IMR-90 (cell line): ENCODE measurements at regions not wholly inside any gene's neighbourhood (a gene's known extent, or its start where the extent isn't known, plus 50 kb on each side); places are given as distances from the start of the nearest gene placed in this dataset.
A peak's percentile ranks its signal among the peaks of the same experiment; 100 is the strongest.

Experiments
- ATAC-seq: fragments of 200-7000 bp; cut with Tn5 transposase; 2 replicates; pipeline ENCODE4 v1.9.1; 2020; ENCODE audit warnings: low read depth, mild to moderate bottlenecking, moderate library complexity
- BruUV-seq: library from RNA; stranded (reverse); fragments of 400-500 nt; replicated peaks from 2 replicates; lab custom pipeline; 2021; lab: Mats Ljungman, UMichigan
- CTCF ChIA-PET: fragments of 300-600 bp; formaldehyde crosslinking; extraction: SDS; loops from one replicate; lab custom pipeline; 2021; ENCODE audit warnings: antibody characterized with exemption; lab: Yijun Ruan, JAX
- POLR2A ChIA-PET: fragments of 300-600 bp; sonication (Branson Sonifier 250); formaldehyde crosslinking; loops from one replicate; lab custom pipeline; 2022; ENCODE audit warnings: antibody characterized with exemption; ENCODE audit not compliant: unreplicated experiment; lab: Charles Lee
- DNase-seq: peaks from one replicate; pipeline ENCODE4 v3.0.0; 2013
- H2AFZ ChIP-seq: replicated peaks from 2 replicates; pipeline ENCODE3; 2013; ENCODE audit warnings: low read length, mild to moderate bottlenecking; ENCODE audit not compliant: poor library complexity
- H2AK5ac ChIP-seq: 2 replicates; pipeline ENCODE4 v1.6.1; 2013; ENCODE audit warnings: low read depth, low read length, inconsistent platforms
- H2AK9ac ChIP-seq: replicated peaks from 2 replicates; pipeline ENCODE3; 2013; ENCODE audit warnings: mild to moderate bottlenecking, low read depth, low read length, moderate library complexity; ENCODE audit not compliant: poor library complexity
- H2BK120ac ChIP-seq: 2 replicates; pipeline ENCODE4 v1.6.1; 2013; ENCODE audit warnings: low read depth, low read length, inconsistent platforms
- H2BK15ac ChIP-seq: 3 replicates; pipeline ENCODE4 v1.6.1; 2013; ENCODE audit warnings: low read depth, low read length, inconsistent platforms
- H2BK20ac ChIP-seq: 2 replicates; pipeline ENCODE4 v1.6.1; 2013; ENCODE audit warnings: low read depth, mild to moderate bottlenecking, inconsistent platforms, low read length, moderate library complexity
- H2BK5ac ChIP-seq: 2 replicates; pipeline ENCODE4 v1.6.1; 2013; ENCODE audit warnings: mild to moderate bottlenecking, low read depth, low read length, inconsistent platforms; ENCODE audit not compliant: poor library complexity, severe bottlenecking
- H3K14ac ChIP-seq: replicated peaks from 2 replicates; pipeline ENCODE4 v1.6.1; 2013; ENCODE audit warnings: low read depth, low read length, inconsistent platforms
- H3K18ac ChIP-seq: 2 replicates; pipeline ENCODE4 v1.6.1; 2013; ENCODE audit warnings: low read depth, low read length, control low read depth
- H3K23ac ChIP-seq: 2 replicates; pipeline ENCODE4 v1.6.1; 2013; ENCODE audit warnings: low read depth, low read length, inconsistent platforms
- H3K27ac ChIP-seq: 2 replicates; pipeline ENCODE4 v1.5.1; 2013; ENCODE audit warnings: mild to moderate bottlenecking, control low read depth, low read length; ENCODE audit not compliant: insufficient read depth
- H3K27me3 ChIP-seq: 2 replicates; pipeline ENCODE4 v1.6.1; 2013; ENCODE audit warnings: low read length; ENCODE audit not compliant: control insufficient read depth, insufficient read depth
- H3K36me3 ChIP-seq: 2 replicates; pipeline ENCODE4 v1.6.1; 2013; ENCODE audit warnings: low read length, mixed read lengths; ENCODE audit not compliant: control insufficient read depth, insufficient read depth
- H3K4ac ChIP-seq: 2 replicates; pipeline ENCODE4 v1.6.1; 2013; ENCODE audit warnings: low read depth, low read length, inconsistent platforms
- H3K4me1 ChIP-seq: 2 replicates; pipeline ENCODE4 v1.6.1; 2013; ENCODE audit warnings: low read length, mixed read lengths; ENCODE audit not compliant: control insufficient read depth, insufficient read depth
- H3K4me2 ChIP-seq: 2 replicates; pipeline ENCODE4 v1.6.1; 2013; ENCODE audit warnings: low read depth, mild to moderate bottlenecking, control low read depth, low read length, moderate library complexity
- H3K4me3 ChIP-seq: 2 replicates; pipeline ENCODE4 v1.5.1; 2013; ENCODE audit warnings: low read depth, mild to moderate bottlenecking, control low read depth, low read length, moderate library complexity; ENCODE audit not compliant: insufficient read depth
- H3K56ac ChIP-seq: 2 replicates; pipeline ENCODE4 v1.6.1; 2013; ENCODE audit warnings: low read length, inconsistent platforms; ENCODE audit not compliant: insufficient read depth; ENCODE audit errors: extremely low read depth
- H3K79me1 ChIP-seq, 2 experiments: 2 replicates each; pipeline ENCODE4 v1.6.1; 2013; ENCODE audit warnings: low read length in 2 of 2, inconsistent platforms in 1 of 2, low read depth in 1 of 2
- H3K9ac ChIP-seq: 2 replicates; pipeline ENCODE4 v1.6.1; 2013; ENCODE audit warnings: low read depth, low read length, control low read depth
- H3K9me1 ChIP-seq: 2 replicates; pipeline ENCODE4 v1.6.1; 2013; ENCODE audit warnings: low read length, inconsistent platforms; ENCODE audit not compliant: insufficient read depth
- H3K9me3 ChIP-seq: 2 replicates; pipeline ENCODE4 v1.6.1; 2013; ENCODE audit warnings: low read length; ENCODE audit not compliant: control insufficient read depth, insufficient read depth
- H4K20me1 ChIP-seq: 2 replicates; pipeline ENCODE4 v1.6.1; 2013; ENCODE audit warnings: low read length, inconsistent platforms; ENCODE audit not compliant: insufficient read depth
- H4K5ac ChIP-seq: 2 replicates; pipeline ENCODE4 v1.6.1; 2013; ENCODE audit warnings: mild to moderate bottlenecking, low read depth, low read length, control low read depth
- H4K8ac ChIP-seq, 2 experiments: 2 replicates each; pipeline ENCODE4 v1.6.1; 2013; ENCODE audit warnings: low read depth in 2 of 2, low read length in 2 of 2, control low read depth in 1 of 2, inconsistent platforms in 1 of 2
- H4K91ac ChIP-seq: 2 replicates; pipeline ENCODE4 v1.6.1; 2013; ENCODE audit warnings: low read depth, low read length, inconsistent platforms; ENCODE audit not compliant: insufficient read depth
- BHLHE40 ChIP-seq: fragments of 150-350 bp; IDR thresholded peaks from 2 replicates; pipeline ENCODE4 v1.6.1; 2016; ENCODE audit warnings: mild to moderate bottlenecking, low read depth, low read length
- CHD1 ChIP-seq: IDR thresholded peaks from 2 replicates; pipeline ENCODE4 v1.6.1; 2012; ENCODE audit warnings: low read depth, low read length, improper control_type of control experiment
- CTCF ChIP-seq: conservative IDR thresholded peaks from 2 replicates; pipeline ENCODE4 v1.5.1; 2012; ENCODE audit warnings: mild to moderate bottlenecking, low read depth, low read length, improper control_type of control experiment
- ELK1 ChIP-seq: fragments of 150-350 bp; IDR thresholded peaks from 2 replicates; pipeline ENCODE4 v1.6.1; 2016; ENCODE audit warnings: low read depth, mild to moderate bottlenecking, low read length, moderate library complexity, borderline replicate concordance
- FOS ChIP-seq: fragments of 150-350 bp; IDR thresholded peaks from 2 replicates; pipeline ENCODE4 v1.6.1; 2016; ENCODE audit warnings: low read depth, low read length
- MAFK ChIP-seq: IDR thresholded peaks from 2 replicates; pipeline ENCODE4 v1.6.1; 2012; ENCODE audit warnings: low read depth, low read length, improper control_type of control experiment
- MAZ ChIP-seq: IDR thresholded peaks from 2 replicates; pipeline ENCODE4 v1.6.1; 2012; ENCODE audit warnings: low read depth, mild to moderate bottlenecking, low read length, improper control_type of control experiment, moderate library complexity, borderline replicate concordance
- NFE2L2 ChIP-seq: fragments of 150-350 bp; IDR thresholded peaks from 2 replicates; pipeline ENCODE4 v1.6.1; 2016; ENCODE audit warnings: low read depth, mild to moderate bottlenecking, low read length
- POLR2A ChIP-seq: IDR thresholded peaks from 2 replicates; pipeline ENCODE4 v1.6.1; 2012; ENCODE audit warnings: mild to moderate bottlenecking, low read depth, low read length
- RAD21 ChIP-seq: IDR thresholded peaks from 2 replicates; pipeline ENCODE4 v1.6.1; 2012; ENCODE audit warnings: low read length, improper control_type of control experiment
- RCOR1 ChIP-seq: IDR thresholded peaks from 2 replicates; pipeline ENCODE4 v1.6.1; 2012; ENCODE audit warnings: mild to moderate bottlenecking, low read length, improper control_type of control experiment; ENCODE audit not compliant: insufficient replicate concordance
- USF2 ChIP-seq: fragments of 150-350 bp; IDR thresholded peaks from 2 replicates; pipeline ENCODE4 v1.6.1; 2017; ENCODE audit warnings: mild to moderate bottlenecking, antibody characterized with exemption, low read length, low read depth
- WGBS, 2 experiments: methylation state at CpG; one replicate each; pipeline versions ENCODE4 v1.1.5 to v1.1.7; 2013; ENCODE audit warnings: missing lambda C conversion rate in 2 of 2; ENCODE audit not compliant: insufficient read length in 1 of 2; ENCODE audit errors: extremely low coverage in 2 of 2; 5-methylcytosine and 5-hydroxymethylcytosine counted together
- dilution Hi-C: fragments of 300-500 bp; cut with HindIII; formaldehyde crosslinking; loops from one replicate; pipeline ENCODE4 v1.14.3; 2018; ENCODE audit warnings: low sequenced_read_pairs; ENCODE audit not compliant: unreplicated experiment
- in situ Hi-C: fragments of 300-500 bp; cut with MboI; formaldehyde crosslinking; loops from 3 replicates; pipeline ENCODE4 v1.14.3; 2019; ENCODE audit warnings: low sequenced_read_pairs, inconsistent platforms, mixed read lengths
- intact Hi-C: fragments of 100-400 bp; cut with micrococcal nuclease; formaldehyde crosslinking; loops from 2 replicates; pipeline ENCODE4 v1.10.0; 2022

- Histone ChIP-seq H3K18ac (no peak overlapping the region), H4K91ac (no peak overlapping the region; the same call in 1 of the 2 replicates), H3K23ac (no peak overlapping the region), H2BK15ac (no peak overlapping the region), H4K5ac (no peak overlapping the region; the same call in 1 of the 2 replicates), H3K9me3 (peaks cover 2% of the 10 kb centered on the region), H3K4me2 (no peak overlapping the region), H4K8ac (peak overlapping the region in 1 of 2 experiments; percentile 2; a peak in 1 of 4 replicates), H2AFZ (no peak overlapping the region), H3K9ac (no peak overlapping the region), H3K79me1 (no peaks in the 10 kb centered on the region), H2BK5ac (no peak overlapping the region), H3K27me3 (peaks cover 16% of the 10 kb centered on the region), H2BK20ac (0 out of 2 replicates have a peak overlapping the region, but pooled peaks have one; percentile 24), H3K4ac (peak overlapping the region; percentile 29; the same call in 1 of the 2 replicates), H2AK9ac (no peak overlapping the region), H3K4me1 (peaks cover 27% of the 10 kb centered on the region), H3K9me1 (peaks cover 12% of the 10 kb centered on the region), H3K27ac (no peak overlapping the region), H2BK120ac (peak overlapping the region; percentile 2; the same call in 1 of the 2 replicates), H3K14ac (no peak overlapping the region), H3K4me3 (no peak overlapping the region), H3K36me3 (no peaks in the 10 kb centered on the region), H4K20me1 (peaks cover 3% of the 10 kb centered on the region; the same call in 1 of the 2 replicates), H2AK5ac (peak overlapping the region; percentile 29; the same call in 1 of the 2 replicates), H3K56ac (no peak overlapping the region)
- POLR2A ChIA-PET = no interaction called here
- 100% methylated on average over 1 of the region's 5 CpGs; no CpG with 5 or more reads in 1 of the 2 experiments for WGBS, 2 experiments
- no peak for DNase-seq
- intact Hi-C loops (no loop called here), in situ Hi-C loops (no loop called here), dilution Hi-C loops (no loop called here)
- CTCF ChIA-PET = interaction anchor here (0.5 to 1.2 kb wide), 2 partner anchors 113 to 506 kb away, joined by 3 to 5 read pairs; no protein-coding TSS in a partner anchor
- no TSS peak for BruUV-seq
- no peak for ATAC-seq
- TF ChIP-seq MAFK = no peak
- TF ChIP-seq MAZ = no peak
- no peak for TF ChIP-seq BHLHE40
- no peak for TF ChIP-seq NFE2L2
- no peak for TF ChIP-seq ELK1
- no peak for TF ChIP-seq POLR2A
- no peak for TF ChIP-seq RAD21
- TF ChIP-seq CHD1 = no peak
- TF ChIP-seq USF2 = no peak
- TF ChIP-seq RCOR1 = no peak
- TF ChIP-seq CTCF = no peak
- TF ChIP-seq FOS = no peak
Measured at GRCh38 chr10:44196336-44196735, 188.6 kb downstream of the CXCL12 start.
